ENCODE measurements at regions not wholly inside any gene's neighbourhood (a gene's known extent, or its start where the extent isn't known, plus 50 kb on each side); places are given as distances from the start of the nearest gene placed in this dataset.

GRCh38 chr2:146207901-146208300 is 1636.9 kb upstream of the ACVR2A start:
- no peaks in the 10 kb centered on the region for H3K27me3 Mint-ChIP-seq
- no peak overlapping the region for H3K4me3 Mint-ChIP-seq
- CTCF ChIA-PET: no interaction called here
- DNase-seq (no peak), ATAC-seq (ENCODE audit: low read depth) (no peak)
- no peak overlapping the region for H3K27ac Mint-ChIP-seq
- no peak for TF ChIP-seq CTCF (IDR thresholded peaks at IDR 0.05)
- intact Hi-C loops (cut with micrococcal nuclease): no loop called here
- H3K36me3 Mint-ChIP-seq (ENCODE audit: low read depth): no peaks in the 10 kb centered on the region
- POLR2A ChIA-PET: no interaction called here
- H3K4me1 Mint-ChIP-seq: no peaks in the 10 kb centered on the region
- H3K9me3 Mint-ChIP-seq: peaks cover 4% of the 10 kb centered on the region

- Mint-ChIP-seq H3K4me1 (no peaks in the 10 kb centered on the region), H3K4me3 (no peak overlapping the region), H3K36me3 (ENCODE audit: low read depth) (no peaks in the 10 kb centered on the region), H3K27ac (no peak overlapping the region), H3K27me3 (no peaks in the 10 kb centered on the region), H3K9me3 (peaks cover 4% of the 10 kb centered on the region)
- ATAC-seq (ENCODE audit: low read depth): no peak
- intact Hi-C loops (cut with micrococcal nuclease): no loop called here
- ChIA-PET POLR2A (no interaction called here), CTCF (no interaction called here)
- no peak for DNase-seq
- TF ChIP-seq CTCF (IDR thresholded peaks at IDR 0.05): no peak
Observed at GRCh38 chr2:146207417-146207816, 1637.4 kb upstream of the ACVR2A start.

GRCh38 chr2:146203064-146203624 is 1641.7 kb upstream of the ACVR2A start:
- Mint-ChIP-seq H3K4me1 (no peaks in the 10 kb centered on the region), H3K36me3 (ENCODE audit: low read depth) (no peaks in the 10 kb centered on the region), H3K9me3 (no peaks in the 10 kb centered on the region), H3K27me3 (no peaks in the 10 kb centered on the region), H3K4me3 (no peak overlapping the region), H3K27ac (no peak overlapping the region)
- intact Hi-C loops (cut with micrococcal nuclease): no loop called here
- ATAC-seq (ENCODE audit: low read depth) (no peak), DNase-seq (no peak)
- ChIA-PET POLR2A (no interaction called here), CTCF (no interaction called here)
- TF ChIP-seq CTCF (IDR thresholded peaks at IDR 0.05): no peak

GRCh38 chr2:146193619-146194018 is 1651.2 kb upstream of the ACVR2A start:
- POLR2A ChIA-PET: no interaction called here
- no peaks in the 10 kb centered on the region for H3K4me1 Mint-ChIP-seq
- ATAC-seq (ENCODE audit: low read depth) (no peak), DNase-seq (no peak)
- no peaks in the 10 kb centered on the region for H3K27me3 Mint-ChIP-seq
- no peaks in the 10 kb centered on the region for H3K36me3 Mint-ChIP-seq (ENCODE audit: low read depth)
- intact Hi-C loops (cut with micrococcal nuclease): no loop called here
- H3K9me3 Mint-ChIP-seq: no peaks in the 10 kb centered on the region
- CTCF ChIA-PET: no interaction called here
- no peak overlapping the region for H3K27ac Mint-ChIP-seq
- H3K4me3 Mint-ChIP-seq: no peak overlapping the region
- TF ChIP-seq CTCF (IDR thresholded peaks at IDR 0.05): no peak

- no peaks in the 10 kb centered on the region for H3K9me3 Mint-ChIP-seq
- no peaks in the 10 kb centered on the region for H3K36me3 Mint-ChIP-seq (ENCODE audit: low read depth)
- intact Hi-C loops (cut with micrococcal nuclease): no loop called here
- DNase-seq (no peak), ATAC-seq (ENCODE audit: low read depth) (no peak)
- H3K4me3 Mint-ChIP-seq: no peak overlapping the region
- POLR2A ChIA-PET: no interaction called here
- no peaks in the 10 kb centered on the region for H3K4me1 Mint-ChIP-seq
- no peak overlapping the region for H3K27ac Mint-ChIP-seq
- no peak for TF ChIP-seq CTCF (IDR thresholded peaks at IDR 0.05)
- CTCF ChIA-PET: no interaction called here
- no peaks in the 10 kb centered on the region for H3K27me3 Mint-ChIP-seq
Observed at GRCh38 chr2:146189541-146189940, 1655.3 kb upstream of the ACVR2A start.
